GM18505 (cell line): ENCODE measurements at regions not wholly inside any gene's neighbourhood (a gene's known extent, or its start where the extent isn't known, plus 50 kb on each side); places are given as distances from the start of the nearest gene placed in this dataset.

Source experiments
- ATAC-seq: cut with Tn5 transposase; IDR thresholded peaks from one replicate; pipeline ENCODE4 v1.9.1; 2021; ENCODE audit not compliant: unreplicated experiment
- POLR2A ChIP-seq: IDR thresholded peaks from 4 replicates; pipeline ENCODE4 v1.6.1; 2011; ENCODE audit warnings: borderline replicate concordance; ENCODE audit not compliant: insufficient read depth, insufficient read length; ENCODE audit errors: extremely low read depth

- ATAC-seq: no peak
- TF ChIP-seq POLR2A: no peak
Measured at GRCh38 chr7:131096267-131096927, 231.3 kb upstream of the MKLN1 start.

DNA sequence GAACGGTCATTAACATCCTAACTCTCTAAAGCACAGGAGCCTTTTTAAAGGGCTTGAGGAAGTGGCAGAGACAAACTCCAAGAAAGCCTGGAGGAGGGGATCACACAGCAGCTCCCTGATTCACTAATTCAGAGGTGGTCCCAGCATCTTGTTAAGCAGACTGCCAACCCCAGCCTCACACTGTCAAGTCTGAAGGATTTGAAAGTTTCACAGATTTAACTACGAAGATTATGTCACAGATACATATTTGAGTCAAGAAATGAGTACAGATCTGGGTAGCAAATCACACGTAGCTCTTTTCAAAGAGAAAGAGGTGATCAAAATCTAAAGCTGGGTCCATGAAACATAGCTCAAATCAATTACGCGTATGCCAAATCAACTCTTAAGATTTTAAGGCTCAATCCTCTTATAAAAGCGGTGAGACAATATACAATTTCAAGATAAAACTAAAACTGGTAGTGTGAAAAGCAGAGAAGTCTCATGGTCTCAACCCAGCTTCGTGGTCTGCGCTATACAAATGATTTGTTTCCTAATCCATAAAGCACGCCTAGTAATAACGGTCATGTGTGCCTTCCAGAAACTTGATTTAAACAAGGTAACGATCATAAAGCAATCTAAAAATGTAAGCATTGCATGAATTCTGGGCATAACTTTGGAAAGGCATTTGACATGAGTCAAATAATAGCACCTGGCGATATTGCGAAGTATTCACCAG is 229.9 kb upstream of the MKLN1 start:
- TF ChIP-seq POLR2A: no peak
- ATAC-seq: no peak

- TF ChIP-seq POLR2A: no peak
- no peak for ATAC-seq
Measured at GRCh38 chr7:131098527-131098926, 229.1 kb upstream of the MKLN1 start.

- no peak for ATAC-seq
- no peak for TF ChIP-seq POLR2A
Measured at GRCh38 chr7:131100357-131101054, 227.2 kb upstream of the MKLN1 start.

- no peak for TF ChIP-seq POLR2A
- no peak for ATAC-seq
Measured at GRCh38 chr7:131103997-131104396, 223.7 kb upstream of the MKLN1 start.

DNA sequence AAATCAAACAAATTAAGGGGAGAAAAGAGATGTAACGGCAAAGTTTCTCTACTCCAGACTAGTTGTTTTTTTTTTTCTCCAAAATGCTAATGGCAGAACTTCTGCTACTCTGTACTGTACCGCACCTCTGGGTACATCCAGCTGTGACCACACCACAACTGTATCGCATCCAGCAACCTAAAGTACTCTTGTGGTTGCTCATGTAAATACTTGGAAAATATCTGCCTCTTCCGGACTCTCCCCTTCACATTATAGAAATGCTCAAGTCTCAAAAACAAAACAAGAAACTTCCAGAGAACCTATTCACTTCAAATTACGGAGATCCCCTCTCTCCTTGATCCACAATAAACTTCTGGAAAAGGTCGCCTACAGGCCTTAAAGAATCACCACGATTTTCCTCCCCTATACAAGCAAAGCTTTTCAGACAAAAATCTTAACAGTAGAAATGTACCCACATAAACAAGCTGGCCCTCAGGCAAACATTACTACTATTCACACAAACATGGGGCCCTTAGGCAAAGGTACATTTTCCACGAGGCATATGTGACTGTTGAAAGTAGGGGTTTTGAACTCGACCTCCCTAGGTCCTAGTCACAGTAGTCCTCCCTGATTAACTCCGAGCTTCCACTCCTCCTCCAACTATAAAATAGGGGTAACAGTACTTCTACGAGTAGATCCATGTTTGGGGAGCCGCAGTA is 222.9 kb upstream of the MKLN1 start:
- peak; percentile 4 for TF ChIP-seq POLR2A
- no peak for ATAC-seq

DNA sequence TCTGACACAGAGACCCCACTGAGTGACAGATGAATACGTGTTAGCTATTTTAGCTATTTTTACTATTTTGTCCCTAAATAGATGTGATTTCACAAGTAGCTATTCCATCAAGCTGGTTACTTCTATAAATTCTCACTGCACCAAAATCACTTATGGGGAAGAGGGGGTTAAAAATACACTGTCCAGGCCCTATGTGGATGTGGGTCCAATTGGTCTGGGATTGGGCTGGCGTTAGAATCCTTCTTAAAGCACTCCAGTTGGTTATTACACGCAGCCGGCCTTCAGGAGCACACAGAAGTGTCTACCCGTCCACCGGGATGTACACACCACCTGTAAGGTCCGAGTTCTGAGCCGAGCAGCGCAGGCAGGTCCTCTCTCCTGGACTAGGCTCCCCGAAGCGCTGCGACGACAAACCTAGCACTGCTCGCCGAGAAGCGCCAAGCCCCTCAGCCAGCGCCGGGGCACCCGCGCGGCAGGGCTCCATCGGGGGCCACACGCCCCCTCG is 222.3 kb upstream of the MKLN1 start:
- peak; percentile 5 for TF ChIP-seq POLR2A
- ATAC-seq: no peak

GRCh38 chr7:131105799-131106680 is 221.6 kb upstream of the MKLN1 start:
- ATAC-seq: peak; percentile 40
- peak; percentile 59 for TF ChIP-seq POLR2A

GRCh38 chr7:131106681-131107336 is 220.9 kb upstream of the MKLN1 start:
- ATAC-seq: no peak
- TF ChIP-seq POLR2A: no peak

DNA sequence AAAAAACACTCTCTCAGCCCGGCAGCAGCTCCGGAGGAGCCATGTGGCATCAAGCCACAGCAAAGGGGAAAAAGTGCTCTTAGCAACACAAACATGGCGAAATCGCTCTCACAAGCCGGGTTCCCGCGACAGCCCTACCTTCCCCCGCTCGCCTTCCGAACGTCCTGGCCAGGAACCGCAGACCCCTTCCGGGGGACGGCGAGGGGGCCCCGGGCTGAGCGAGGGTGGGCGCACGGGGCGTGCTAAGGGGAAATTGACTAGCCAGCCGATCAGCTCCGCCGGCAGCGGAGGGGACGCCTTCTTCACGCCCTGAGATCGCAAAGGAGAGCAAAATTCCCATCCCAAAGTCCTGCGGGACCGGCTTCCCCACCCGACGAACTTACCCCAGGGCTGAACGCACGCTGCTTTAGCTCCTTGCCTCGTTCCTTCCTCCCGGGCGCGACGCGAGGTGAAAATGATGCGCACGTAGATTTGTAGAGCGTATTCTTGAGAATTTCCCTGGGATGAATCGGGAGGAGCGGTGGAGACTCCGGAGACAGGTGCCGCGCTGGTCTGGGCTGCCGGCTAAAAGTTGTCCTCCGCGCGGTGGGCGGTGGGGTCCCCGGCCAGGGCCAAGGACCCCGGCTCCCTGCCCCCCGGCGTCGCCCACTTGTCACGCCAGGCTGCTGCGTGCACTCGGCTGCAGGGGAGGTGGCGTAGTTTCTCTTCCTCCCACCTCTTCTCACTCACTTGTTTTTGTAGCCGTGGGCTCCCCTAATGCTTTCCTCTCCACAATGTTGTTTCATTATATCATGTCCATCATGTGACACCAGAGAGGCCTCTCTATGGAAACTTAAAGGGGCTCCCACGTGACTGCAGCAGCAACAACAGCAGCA is 220.1 kb upstream of the MKLN1 start:
- TF ChIP-seq POLR2A: peak; percentile 82
- ATAC-seq: peak; percentile 42
